Mammary epithelial cell (primary cell): ENCODE measurements at regions not wholly inside any gene's neighbourhood (a gene's known extent, or its start where the extent isn't known, plus 50 kb on each side); places are given as distances from the start of the nearest gene placed in this dataset.
"Not testable (repeated sequence)": the region's sequence is repeated elsewhere in the genome, so short reads cannot be mapped to it uniquely, and the experiment has no call there.

Experiments used
- CTCF ChIP-seq, 2 donors: IDR thresholded peaks in 1 of 2; conservative IDR thresholded peaks in 1 of 2; 2 replicates each; pipeline ENCODE4 v1.5.1; 2011 to 2012; ENCODE audit warnings: inconsistent platforms in 2 of 2, low read length in 2 of 2, mild to moderate bottlenecking in 2 of 2, control low read depth in 1 of 2, low read depth in 1 of 2; ENCODE audit not compliant: insufficient read depth in 1 of 2; ENCODE audit errors: extremely low read depth in 1 of 2
- EZH2 ChIP-seq: IDR thresholded peaks from 2 replicates; pipeline ENCODE4 v1.6.1; 2012; ENCODE audit warnings: low read length, inconsistent platforms, borderline replicate concordance

DNA sequence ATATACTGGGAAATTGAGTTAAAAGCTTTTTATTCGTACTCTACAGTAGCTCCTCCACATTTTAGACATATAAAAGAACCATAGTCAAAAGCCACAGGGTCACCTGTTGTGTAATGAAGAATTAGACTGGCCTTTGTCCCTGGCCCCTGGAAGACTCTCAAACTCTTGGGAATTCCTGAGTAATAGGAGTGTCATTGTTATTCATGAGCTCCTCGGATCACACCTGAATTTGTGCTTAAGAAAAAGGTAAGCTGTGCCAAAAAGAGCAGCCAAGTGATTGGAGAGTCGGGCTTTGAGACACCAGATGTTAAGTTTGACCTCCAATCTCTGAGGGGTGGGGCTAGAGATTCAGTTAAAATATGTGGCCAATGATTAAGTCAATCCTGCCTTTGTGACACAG lies 405.8 kb upstream of the ANKRD20A1 start:
- TF ChIP-seq CTCF (conservative IDR thresholded peaks at IDR 0.05 in 1 of 2, IDR thresholded peaks at IDR 0.05 in 1 of 2; ENCODE audit: extremely low read depth in 1 of 2, insufficient read depth in 1 of 2, low read depth in 1 of 2, low read length in 2 of 2); EZH2: not testable (repeated sequence)
